ENCODE measurements at regions not wholly inside any gene's neighbourhood (a gene's known extent, or its start where the extent isn't known, plus 50 kb on each side); places are given as distances from the start of the nearest gene placed in this dataset.
A peak's percentile ranks its signal among the peaks of the same experiment; 100 is the strongest.

GRCh38 chr12:124437617-124438436 is 129.6 kb downstream of the NCOR2 start:
- ATAC-seq (ENCODE audit: poor library complexity), result no peak
- no peaks in the 10 kb centered on the region for H3K27me3 Mint-ChIP-seq

GRCh38 chr12:124437121-124437520 is 130.3 kb downstream of the NCOR2 start:
- TF ChIP-seq, protein P1, sequence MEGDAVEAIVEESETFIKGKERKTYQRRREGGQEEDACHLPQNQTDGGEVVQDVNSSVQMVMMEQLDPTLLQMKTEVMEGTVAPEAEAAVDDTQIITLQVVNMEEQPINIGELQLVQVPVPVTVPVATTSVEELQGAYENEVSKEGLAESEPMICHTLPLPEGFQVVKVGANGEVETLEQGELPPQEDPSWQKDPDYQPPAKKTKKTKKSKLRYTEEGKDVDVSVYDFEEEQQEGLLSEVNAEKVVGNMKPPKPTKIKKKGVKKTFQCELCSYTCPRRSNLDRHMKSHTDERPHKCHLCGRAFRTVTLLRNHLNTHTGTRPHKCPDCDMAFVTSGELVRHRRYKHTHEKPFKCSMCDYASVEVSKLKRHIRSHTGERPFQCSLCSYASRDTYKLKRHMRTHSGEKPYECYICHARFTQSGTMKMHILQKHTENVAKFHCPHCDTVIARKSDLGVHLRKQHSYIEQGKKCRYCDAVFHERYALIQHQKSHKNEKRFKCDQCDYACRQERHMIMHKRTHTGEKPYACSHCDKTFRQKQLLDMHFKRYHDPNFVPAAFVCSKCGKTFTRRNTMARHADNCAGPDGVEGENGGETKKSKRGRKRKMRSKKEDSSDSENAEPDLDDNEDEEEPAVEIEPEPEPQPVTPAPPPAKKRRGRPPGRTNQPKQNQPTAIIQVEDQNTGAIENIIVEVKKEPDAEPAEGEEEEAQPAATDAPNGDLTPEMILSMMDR (IDR thresholded peaks at IDR 0.05), result no peak
- intact Hi-C loops (cut with DNase I, micrococcal nuclease), result no loop called here
- Mint-ChIP-seq H3K9me3 (no peaks in the 10 kb centered on the region), H3K4me3 (no peak overlapping the region), H3K36me3 (ENCODE audit: low read depth) (peaks cover 36% of the 10 kb centered on the region), H3K27ac (peak overlapping the region; percentile 44), H3K4me1 (ENCODE audit: low read depth) (peaks cover 9% of the 10 kb centered on the region), H3K27me3 (no peaks in the 10 kb centered on the region)
- ChIA-PET POLR2A (no interaction called here), CTCF (no interaction called here)
- ATAC-seq (ENCODE audit: poor library complexity) (no peak), DNase-seq (no peak)
- H3K9me3 ChIP-seq (ENCODE audit: control insufficient read depth in 1 of 2, insufficient read depth in 1 of 2, low read length in 2 of 2), result no peaks in the 10 kb centered on the region
- no peak overlapping the region for H3K4me3 ChIP-seq (ENCODE audit: low read length)
- peaks cover 19% of the 10 kb centered on the region for H3K36me3 ChIP-seq (ENCODE audit: insufficient read depth, low read length)
- H3K27ac ChIP-seq (ENCODE audit: low read depth in 1 of 2, low read length in 2 of 2), result no peak overlapping the region
- peaks cover 22% of the 10 kb centered on the region for H3K4me1 ChIP-seq (ENCODE audit: insufficient read depth, low read length)
- no peaks in the 10 kb centered on the region for H3K27me3 ChIP-seq (ENCODE audit: control insufficient read depth in 1 of 2, insufficient read depth in 2 of 2, low read length in 2 of 2)

More at GRCh38 chr12:124437617-124438436, 129.6 kb downstream of the NCOR2 start:
- TF ChIP-seq, protein P1 (IDR thresholded peaks at IDR 0.05), result no peak
- peak in 1 of 14 experiments; percentile 33 for DNase-seq
- H3K4me3 Mint-ChIP-seq, result no peak overlapping the region
- Histone ChIP-seq H3K4me3 (ENCODE audit: low read length) (no peak overlapping the region), H3K27ac (ENCODE audit: low read depth in 1 of 2, low read length in 2 of 2) (peak overlapping the region in 1 of 2 donors; percentile 21), H3K27me3 (ENCODE audit: control insufficient read depth in 1 of 2, insufficient read depth in 2 of 2, low read length in 2 of 2) (no peaks in the 10 kb centered on the region), H3K9me3 (ENCODE audit: control insufficient read depth in 1 of 2, insufficient read depth in 1 of 2, low read length in 2 of 2) (no peaks in the 10 kb centered on the region), H3K4me1 (ENCODE audit: insufficient read depth, low read length) (peaks cover 19% of the 10 kb centered on the region), H3K36me3 (ENCODE audit: insufficient read depth, low read length) (peaks cover 25% of the 10 kb centered on the region)
- H3K36me3 Mint-ChIP-seq (ENCODE audit: low read depth), result peaks cover 43% of the 10 kb centered on the region
- intact Hi-C loops (cut with DNase I, micrococcal nuclease), result no loop called here
- peak overlapping the region; percentile 44 for H3K27ac Mint-ChIP-seq
- H3K4me1 Mint-ChIP-seq (ENCODE audit: low read depth), result peaks cover 9% of the 10 kb centered on the region
- CTCF ChIA-PET, result no interaction called here
- POLR2A ChIA-PET, result no interaction called here
- no peaks in the 10 kb centered on the region for H3K9me3 Mint-ChIP-seq

GRCh38 chr12:124436366-124436765 is 131.0 kb downstream of the NCOR2 start:
- peaks cover 14% of the 10 kb centered on the region for H3K36me3 ChIP-seq (ENCODE audit: insufficient read depth, low read length)
- Mint-ChIP-seq H3K9me3 (no peaks in the 10 kb centered on the region), H3K27ac (no peak overlapping the region), H3K27me3 (no peaks in the 10 kb centered on the region), H3K36me3 (ENCODE audit: low read depth) (peaks cover 36% of the 10 kb centered on the region), H3K4me3 (no peak overlapping the region), H3K4me1 (ENCODE audit: low read depth) (peaks cover 3% of the 10 kb centered on the region)
- H3K4me1 ChIP-seq (ENCODE audit: insufficient read depth, low read length), result peaks cover 22% of the 10 kb centered on the region
- ChIA-PET CTCF (no interaction called here), POLR2A (interaction anchor here (0.9 kb wide), 1 partner anchor 17 kb away, joined by 3 read pairs; no protein-coding TSS in a partner anchor)
- H3K4me3 ChIP-seq (ENCODE audit: low read length), result no peak overlapping the region
- TF ChIP-seq, protein P1 (IDR thresholded peaks at IDR 0.05), result no peak
- H3K9me3 ChIP-seq (ENCODE audit: control insufficient read depth in 1 of 2, insufficient read depth in 1 of 2, low read length in 2 of 2), result no peaks in the 10 kb centered on the region
- no peak for ATAC-seq (ENCODE audit: poor library complexity)
- H3K27me3 ChIP-seq (ENCODE audit: control insufficient read depth in 1 of 2, insufficient read depth in 2 of 2, low read length in 2 of 2), result no peaks in the 10 kb centered on the region
- intact Hi-C loops (cut with DNase I, micrococcal nuclease), result no loop called here
- no peak overlapping the region for H3K27ac ChIP-seq (ENCODE audit: low read depth in 1 of 2, low read length in 2 of 2)
- no peak for DNase-seq

All from CD4-positive, alpha-beta T cell (primary cell).